RWPE1 (cell line): ENCODE measurements at regions not wholly inside any gene's neighbourhood (a gene's known extent, or its start where the extent isn't known, plus 50 kb on each side); places are given as distances from the start of the nearest gene placed in this dataset.

Source experiments
- CTCF ChIA-PET: fragments of 350-600 bp; sonication (Branson Sonifier 250); formaldehyde crosslinking; extraction: SDS; loops from one replicate; lab custom pipeline; 2021; lab: Yijun Ruan, JAX
- POLR2A ChIA-PET: fragments of 400-600 bp; formaldehyde crosslinking; extraction: SDS; loops from one replicate; lab custom pipeline; 2020; ENCODE audit warnings: antibody characterized with exemption; ENCODE audit not compliant: low non-redundant PET; lab: Yijun Ruan, JAX
- DNase-seq: peaks from one replicate; pipeline ENCODE4 v3.0.0; 2012; ENCODE audit warnings: low spot score
- H3K27ac ChIP-seq: fragments of 450-650 bp; 2 replicates; pipeline ENCODE4 v1.5.1; 2017
- TF ChIP-seq, protein P1 (sequence below): fragments of 450-650 bp; conservative IDR thresholded peaks from 2 replicates; pipeline ENCODE4 v1.5.1; 2017; ENCODE audit warnings: low read depth, mild to moderate bottlenecking

DNA sequence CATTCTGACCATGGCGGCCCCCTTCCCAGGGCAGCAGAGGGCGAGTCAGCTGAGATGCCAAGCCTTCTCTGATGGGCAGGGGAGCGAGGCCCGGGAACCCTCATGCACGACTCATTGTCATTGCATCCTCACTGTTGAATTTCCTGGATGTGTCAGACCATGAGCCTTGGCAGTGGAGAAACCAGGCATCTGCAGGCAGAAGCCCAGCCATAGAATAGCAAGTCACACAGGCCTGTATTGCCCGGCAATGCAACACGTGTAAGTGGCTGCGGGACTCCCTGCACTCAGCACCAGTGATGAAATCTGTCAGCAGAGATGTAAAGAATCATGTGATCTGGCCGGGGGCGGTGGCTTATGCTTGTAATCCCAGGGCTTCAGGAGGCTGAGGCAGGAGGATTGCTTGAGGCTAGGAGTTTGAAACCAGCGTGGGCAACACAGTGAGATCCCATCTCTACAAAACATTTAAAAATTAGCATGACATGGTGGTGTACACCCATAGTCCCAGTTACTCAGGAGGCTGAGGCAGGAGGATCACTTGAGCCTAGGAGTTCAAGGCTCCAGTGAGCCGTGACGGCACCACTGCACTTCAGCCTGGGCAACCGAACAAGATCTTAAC is 199.7 kb downstream of the KATNAL1 start:
- H3K27ac ChIP-seq: no peak overlapping the region
- TF ChIP-seq, protein P1, sequence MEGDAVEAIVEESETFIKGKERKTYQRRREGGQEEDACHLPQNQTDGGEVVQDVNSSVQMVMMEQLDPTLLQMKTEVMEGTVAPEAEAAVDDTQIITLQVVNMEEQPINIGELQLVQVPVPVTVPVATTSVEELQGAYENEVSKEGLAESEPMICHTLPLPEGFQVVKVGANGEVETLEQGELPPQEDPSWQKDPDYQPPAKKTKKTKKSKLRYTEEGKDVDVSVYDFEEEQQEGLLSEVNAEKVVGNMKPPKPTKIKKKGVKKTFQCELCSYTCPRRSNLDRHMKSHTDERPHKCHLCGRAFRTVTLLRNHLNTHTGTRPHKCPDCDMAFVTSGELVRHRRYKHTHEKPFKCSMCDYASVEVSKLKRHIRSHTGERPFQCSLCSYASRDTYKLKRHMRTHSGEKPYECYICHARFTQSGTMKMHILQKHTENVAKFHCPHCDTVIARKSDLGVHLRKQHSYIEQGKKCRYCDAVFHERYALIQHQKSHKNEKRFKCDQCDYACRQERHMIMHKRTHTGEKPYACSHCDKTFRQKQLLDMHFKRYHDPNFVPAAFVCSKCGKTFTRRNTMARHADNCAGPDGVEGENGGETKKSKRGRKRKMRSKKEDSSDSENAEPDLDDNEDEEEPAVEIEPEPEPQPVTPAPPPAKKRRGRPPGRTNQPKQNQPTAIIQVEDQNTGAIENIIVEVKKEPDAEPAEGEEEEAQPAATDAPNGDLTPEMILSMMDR: no peak
- DNase-seq: no peak
- ChIA-PET CTCF (no interaction called here), POLR2A (interaction anchor here (0.6 kb wide), 1 partner anchor 512 kb away, joined by 3 read pairs; no protein-coding TSS in a partner anchor)

DNA sequence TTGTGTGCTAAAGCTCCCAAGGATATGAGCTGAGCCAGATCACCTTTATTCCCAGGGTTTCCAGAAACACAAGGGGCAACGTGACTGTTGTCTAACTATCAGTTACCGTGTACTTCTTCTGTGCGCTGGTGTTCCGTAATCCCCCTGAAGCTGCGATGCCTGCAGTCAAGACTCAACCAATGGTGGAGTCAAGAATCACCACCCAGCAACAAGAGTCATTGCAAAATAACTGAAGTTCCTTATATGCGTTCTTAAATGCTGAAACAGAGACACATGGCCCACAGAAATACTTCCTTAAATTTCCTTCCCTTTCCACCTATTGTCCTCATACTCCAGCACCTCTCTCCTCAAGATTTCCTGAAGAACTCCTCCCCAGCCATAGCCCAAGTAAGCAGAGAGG is 200.2 kb downstream of the KATNAL1 start:
- POLR2A ChIA-PET: no interaction called here
- DNase-seq: no peak
- H3K27ac ChIP-seq: no peak overlapping the region

DNA sequence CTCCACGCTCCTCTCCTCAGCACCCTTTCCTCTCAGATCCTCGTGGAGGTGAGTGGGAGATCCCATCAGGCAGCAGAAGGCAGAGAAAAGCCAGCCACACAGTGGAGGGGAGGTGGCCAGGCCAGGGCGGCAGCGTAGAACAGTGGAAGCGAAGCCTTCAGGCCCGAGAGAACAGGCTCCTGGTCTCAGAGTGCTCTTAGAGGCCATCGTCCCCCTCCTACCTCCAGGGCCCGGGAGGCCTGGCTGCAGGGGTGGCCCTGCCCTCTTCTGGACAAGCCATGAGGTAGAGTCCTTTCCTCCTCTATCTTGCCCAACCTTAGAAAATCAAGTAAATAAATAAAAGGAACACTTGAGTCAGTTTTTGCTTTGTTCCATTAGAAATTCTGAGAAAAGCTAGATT is 202.0 kb downstream of the KATNAL1 start:
- no peak overlapping the region for H3K27ac ChIP-seq
- TF ChIP-seq, protein P1: no peak
- POLR2A ChIA-PET: no interaction called here
- DNase-seq: no peak
- CTCF ChIA-PET: interaction anchor here (0.7 to 0.9 kb wide), 2 partner anchors 7 to 315 kb away, joined by 3 to 4 read pairs; no protein-coding TSS in a partner anchor

More for the DNA sequence above, 200.2 kb downstream of the KATNAL1 start:
- CTCF ChIA-PET: no interaction called here
- TF ChIP-seq, protein P1: no peak

GRCh38 chr13:30103161-30103840 is 204.1 kb downstream of the KATNAL1 start:
- POLR2A ChIA-PET: no interaction called here
- DNase-seq: no peak
- H3K27ac ChIP-seq: no peak overlapping the region
- CTCF ChIA-PET: interaction anchor here (0.6 kb wide), 1 partner anchor 195 kb away, joined by 4 read pairs; no protein-coding TSS in a partner anchor
- TF ChIP-seq, protein P1: no peak

DNA sequence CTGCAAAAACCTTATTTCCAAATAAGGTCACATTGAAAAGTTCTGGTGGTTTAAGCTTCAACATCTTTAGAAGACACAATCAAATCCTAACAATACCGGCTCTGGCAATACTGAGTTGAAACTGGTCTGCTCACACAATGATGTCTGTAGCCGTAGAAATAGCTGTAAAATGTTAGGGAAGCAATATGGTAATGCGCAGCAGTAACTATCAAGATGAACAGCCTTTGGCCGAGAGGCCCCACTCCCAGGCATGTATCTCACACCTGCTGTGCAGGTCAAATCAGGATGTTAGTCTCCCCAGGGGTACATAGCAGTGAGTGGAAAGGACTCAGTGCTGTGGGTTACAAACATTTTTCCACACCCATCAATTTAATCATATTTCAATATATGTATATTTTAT is 207.1 kb downstream of the KATNAL1 start:
- ChIA-PET CTCF (no interaction called here), POLR2A (no interaction called here)
- no peak overlapping the region for H3K27ac ChIP-seq
- TF ChIP-seq, protein P1: no peak
- no peak for DNase-seq

GRCh38 chr13:30097701-30098100 is 209.7 kb downstream of the KATNAL1 start:
- TF ChIP-seq, protein P1: no peak
- no peak overlapping the region for H3K27ac ChIP-seq
- POLR2A ChIA-PET: no interaction called here
- no peak for DNase-seq
- CTCF ChIA-PET: interaction anchor here (0.5 kb wide), 1 partner anchor 251 kb away, joined by 4 read pairs; no protein-coding TSS in a partner anchor
